Astrocyte of the cerebellum (primary cell): ENCODE measurements at regions not wholly inside any gene's neighbourhood (a gene's known extent, or its start where the extent isn't known, plus 50 kb on each side); places are given as distances from the start of the nearest gene placed in this dataset.

Experiments
- DNase-seq: peaks from one replicate; pipeline ENCODE4 v3.0.0-alpha.2; 2011; ENCODE audit warnings: low read depth
- H3K4me3 ChIP-seq: 2 replicates; pipeline ENCODE4 v1.5.1; 2011; ENCODE audit warnings: mild to moderate bottlenecking, low read depth, low read length, moderate library complexity
- in situ Hi-C: cut with HindIII; loops from 2 replicates; pipeline ENCODE4 v1.10.0; 2017; ENCODE audit warnings: low sequenced_read_pairs
- TF ChIP-seq, protein P1 (sequence below): IDR thresholded peaks from 2 replicates; pipeline ENCODE4 v1.5.1; 2012; ENCODE audit warnings: low read length, low read depth, moderate library complexity, mild to moderate bottlenecking; ENCODE audit errors: missing control alignments

DNA sequence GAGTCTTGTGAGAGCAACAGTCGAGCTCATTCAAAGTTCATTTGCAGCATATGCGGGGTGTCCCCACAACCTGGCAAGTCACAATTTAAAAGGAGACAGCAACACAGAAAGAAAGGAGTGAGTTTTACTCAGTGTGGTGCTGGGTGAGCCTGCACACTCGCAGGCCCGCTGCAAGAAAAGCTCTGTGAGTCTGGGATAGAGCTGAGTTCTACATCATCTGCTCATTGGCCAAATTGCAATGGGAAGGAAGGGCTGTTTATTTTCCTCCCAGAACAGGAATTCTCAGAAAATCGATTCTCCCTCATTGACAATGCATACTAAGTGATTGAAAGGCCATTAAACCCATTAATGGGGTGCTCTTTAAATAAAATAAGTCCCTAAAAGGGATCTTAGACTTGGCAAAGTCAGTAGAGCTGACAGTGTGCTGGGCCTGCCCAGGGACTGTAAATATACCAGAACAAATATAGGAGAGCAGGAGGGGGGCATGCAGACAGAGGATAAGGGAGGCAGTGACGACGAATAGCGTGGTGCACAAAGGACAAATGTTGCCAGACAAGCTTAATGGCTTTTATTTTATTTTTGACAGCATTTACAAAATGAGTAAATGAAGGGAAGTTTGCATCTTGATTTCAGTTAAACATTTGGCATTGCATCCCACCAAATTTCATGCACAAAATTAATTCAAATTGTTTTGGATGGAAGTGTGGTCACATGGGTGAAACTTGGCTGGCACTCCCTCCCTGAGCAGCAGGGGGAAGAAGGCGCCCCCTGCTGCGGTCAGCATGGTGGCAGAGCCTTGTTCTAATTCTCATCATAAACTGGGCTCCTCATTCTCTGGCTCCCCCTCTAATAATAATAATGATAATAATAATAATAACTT, 215.7 kb downstream of the SNX10 start:
- DNase-seq: no peak
- in situ Hi-C loops: no loop called here
- no peak overlapping the region for H3K4me3 ChIP-seq
- TF ChIP-seq, protein P1, sequence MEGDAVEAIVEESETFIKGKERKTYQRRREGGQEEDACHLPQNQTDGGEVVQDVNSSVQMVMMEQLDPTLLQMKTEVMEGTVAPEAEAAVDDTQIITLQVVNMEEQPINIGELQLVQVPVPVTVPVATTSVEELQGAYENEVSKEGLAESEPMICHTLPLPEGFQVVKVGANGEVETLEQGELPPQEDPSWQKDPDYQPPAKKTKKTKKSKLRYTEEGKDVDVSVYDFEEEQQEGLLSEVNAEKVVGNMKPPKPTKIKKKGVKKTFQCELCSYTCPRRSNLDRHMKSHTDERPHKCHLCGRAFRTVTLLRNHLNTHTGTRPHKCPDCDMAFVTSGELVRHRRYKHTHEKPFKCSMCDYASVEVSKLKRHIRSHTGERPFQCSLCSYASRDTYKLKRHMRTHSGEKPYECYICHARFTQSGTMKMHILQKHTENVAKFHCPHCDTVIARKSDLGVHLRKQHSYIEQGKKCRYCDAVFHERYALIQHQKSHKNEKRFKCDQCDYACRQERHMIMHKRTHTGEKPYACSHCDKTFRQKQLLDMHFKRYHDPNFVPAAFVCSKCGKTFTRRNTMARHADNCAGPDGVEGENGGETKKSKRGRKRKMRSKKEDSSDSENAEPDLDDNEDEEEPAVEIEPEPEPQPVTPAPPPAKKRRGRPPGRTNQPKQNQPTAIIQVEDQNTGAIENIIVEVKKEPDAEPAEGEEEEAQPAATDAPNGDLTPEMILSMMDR: no peak

DNA sequence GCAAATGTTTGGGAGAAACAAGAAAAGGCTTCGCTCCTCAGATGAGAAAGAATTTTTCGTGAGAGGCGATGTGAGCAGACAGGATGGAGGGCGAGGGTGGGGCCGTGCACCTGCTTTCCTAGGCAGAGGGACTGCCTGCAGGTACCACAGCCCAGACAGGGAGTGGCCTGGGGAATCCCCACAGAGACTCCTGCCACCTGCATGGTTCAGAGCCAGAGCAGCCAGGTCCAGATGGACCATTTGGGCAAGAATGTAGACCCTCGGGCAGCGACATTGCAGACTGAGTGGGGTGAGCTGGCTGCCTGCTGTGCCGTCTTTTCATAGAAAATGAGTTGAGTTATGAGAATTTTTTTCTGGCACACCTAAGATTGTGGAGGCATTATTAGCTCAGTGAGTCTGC, 216.8 kb downstream of the SNX10 start:
- TF ChIP-seq, protein P1: no peak
- DNase-seq: no peak
- H3K4me3 ChIP-seq: no peak overlapping the region
- in situ Hi-C loops: no loop called here

DNA sequence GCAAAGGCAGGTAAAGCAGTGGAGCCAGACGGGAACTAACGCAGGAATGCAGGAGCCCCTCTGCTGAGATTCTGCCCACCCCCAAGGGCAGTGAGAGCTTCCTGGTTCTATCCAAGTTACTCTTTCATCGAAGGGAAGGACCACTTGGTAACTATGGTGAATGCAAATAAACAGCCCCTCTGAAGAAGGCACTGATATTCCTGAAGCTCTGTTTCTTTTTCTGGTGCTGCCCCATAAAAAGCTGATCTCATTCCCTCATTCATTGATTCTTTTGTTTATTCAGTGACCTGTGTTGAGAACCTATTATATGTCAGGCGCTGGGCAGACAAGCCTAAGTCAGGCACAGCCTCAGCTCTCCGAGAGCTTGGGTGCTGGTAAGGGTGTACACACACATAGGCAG, 217.3 kb downstream of the SNX10 start:
- no peak overlapping the region for H3K4me3 ChIP-seq
- in situ Hi-C loops: no loop called here
- DNase-seq: no peak
- TF ChIP-seq, protein P1: no peak

DNA sequence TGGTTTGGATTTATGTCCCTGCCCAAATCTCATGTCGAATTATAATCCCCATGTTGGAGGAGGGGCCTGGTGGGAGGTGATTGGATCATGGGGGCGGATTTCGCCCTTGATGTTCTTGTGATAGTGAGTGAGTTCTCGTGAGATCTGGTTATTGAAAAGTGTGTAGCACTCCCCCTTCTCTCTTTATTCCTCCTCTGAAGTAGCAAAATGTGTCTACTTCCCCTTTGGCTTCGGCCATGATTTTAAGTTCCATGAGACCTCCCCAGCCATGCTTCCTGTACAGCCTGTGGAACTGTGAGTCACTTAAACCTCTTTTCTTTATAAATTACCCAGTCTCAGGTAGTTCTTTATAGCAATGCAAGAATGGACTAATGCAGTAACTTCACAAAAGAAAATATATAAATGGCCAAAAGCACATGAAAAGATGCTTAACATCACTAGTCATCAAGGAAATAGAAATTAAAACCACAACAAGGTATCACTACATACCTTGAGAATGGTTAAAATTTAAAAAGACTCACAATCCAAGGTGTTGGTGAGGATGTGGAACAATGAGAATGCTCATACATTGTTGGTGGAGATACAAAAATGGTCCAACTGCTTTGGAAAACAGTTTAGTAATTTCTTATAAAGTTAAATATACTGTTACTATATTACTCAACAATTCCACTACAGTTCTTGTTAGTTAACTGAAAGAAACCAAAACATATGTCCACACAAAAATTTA, 218.7 kb downstream of the SNX10 start:
- in situ Hi-C loops: no loop called here
- no peak for DNase-seq
- TF ChIP-seq, protein P1: no peak
- H3K4me3 ChIP-seq: no peak overlapping the region

DNA sequence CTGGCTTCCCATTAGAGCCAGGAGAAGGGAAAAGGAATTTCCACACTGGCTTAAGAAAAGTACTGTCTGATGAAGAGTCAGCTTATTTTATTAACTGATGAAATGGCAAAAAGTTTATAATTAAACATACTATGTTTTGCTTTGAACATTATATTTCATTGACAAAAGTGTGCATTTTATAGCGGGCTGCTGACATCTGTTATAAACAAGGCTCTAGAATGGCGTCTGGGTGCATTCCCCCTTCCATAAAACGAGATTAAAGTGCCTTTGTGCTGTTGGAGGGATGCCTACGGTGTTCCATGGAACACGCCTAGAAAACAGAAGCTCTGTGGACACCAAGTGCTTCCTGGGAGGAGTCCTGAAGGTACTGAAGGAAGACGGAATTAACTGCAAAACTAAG, 220.2 kb downstream of the SNX10 start:
- H3K4me3 ChIP-seq: no peak overlapping the region
- in situ Hi-C loops: no loop called here
- TF ChIP-seq, protein P1: no peak
- DNase-seq: no peak

DNA sequence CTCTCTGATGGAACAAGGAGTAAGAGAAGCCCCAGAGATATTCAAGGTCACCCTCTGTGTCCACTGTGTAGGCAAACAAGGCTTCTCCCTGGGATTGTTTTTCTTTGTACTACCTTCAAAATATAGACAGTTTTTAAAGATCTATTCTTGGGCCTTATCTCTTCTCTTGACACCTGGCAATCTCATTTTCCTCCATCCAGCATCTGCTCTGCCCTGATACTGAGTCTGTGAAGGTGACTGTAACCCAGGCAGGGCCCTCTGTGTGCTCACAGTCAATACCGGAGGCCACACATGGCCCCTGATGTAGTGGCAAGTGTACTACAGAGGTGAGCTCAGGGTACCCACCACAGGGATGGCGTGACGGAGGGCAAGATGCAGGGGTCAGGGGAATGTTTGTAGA, 221.1 kb downstream of the SNX10 start:
- TF ChIP-seq, protein P1: no peak
- in situ Hi-C loops: no loop called here

More for the DNA sequence above, 221.1 kb downstream of the SNX10 start:
- no peak for DNase-seq
- no peak overlapping the region for H3K4me3 ChIP-seq
